ENCODE measurements at regions not wholly inside any gene's neighbourhood (a gene's known extent, or its start where the extent isn't known, plus 50 kb on each side); places are given as distances from the start of the nearest gene placed in this dataset.

DNA sequence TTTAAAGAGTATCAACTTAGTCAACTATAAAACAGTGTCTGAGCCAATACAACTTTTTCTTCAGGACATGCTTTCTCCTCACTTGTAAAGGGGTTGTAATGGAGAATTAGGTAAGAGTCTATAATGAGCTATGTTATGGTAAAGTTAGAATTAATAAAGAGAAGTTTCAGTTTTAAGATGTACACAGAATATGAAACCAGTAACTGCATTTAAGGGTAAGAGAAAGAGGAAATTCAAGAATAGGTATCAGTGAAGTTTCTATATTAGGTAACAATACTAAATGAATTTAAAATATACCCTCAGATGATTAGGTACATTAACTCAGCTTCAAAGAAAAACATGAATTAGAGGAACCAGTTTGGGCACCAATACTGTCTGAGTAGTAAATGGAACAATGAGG is 1444.3 kb upstream of the ADGRB3 start:
- TF ChIP-seq, protein P1, sequence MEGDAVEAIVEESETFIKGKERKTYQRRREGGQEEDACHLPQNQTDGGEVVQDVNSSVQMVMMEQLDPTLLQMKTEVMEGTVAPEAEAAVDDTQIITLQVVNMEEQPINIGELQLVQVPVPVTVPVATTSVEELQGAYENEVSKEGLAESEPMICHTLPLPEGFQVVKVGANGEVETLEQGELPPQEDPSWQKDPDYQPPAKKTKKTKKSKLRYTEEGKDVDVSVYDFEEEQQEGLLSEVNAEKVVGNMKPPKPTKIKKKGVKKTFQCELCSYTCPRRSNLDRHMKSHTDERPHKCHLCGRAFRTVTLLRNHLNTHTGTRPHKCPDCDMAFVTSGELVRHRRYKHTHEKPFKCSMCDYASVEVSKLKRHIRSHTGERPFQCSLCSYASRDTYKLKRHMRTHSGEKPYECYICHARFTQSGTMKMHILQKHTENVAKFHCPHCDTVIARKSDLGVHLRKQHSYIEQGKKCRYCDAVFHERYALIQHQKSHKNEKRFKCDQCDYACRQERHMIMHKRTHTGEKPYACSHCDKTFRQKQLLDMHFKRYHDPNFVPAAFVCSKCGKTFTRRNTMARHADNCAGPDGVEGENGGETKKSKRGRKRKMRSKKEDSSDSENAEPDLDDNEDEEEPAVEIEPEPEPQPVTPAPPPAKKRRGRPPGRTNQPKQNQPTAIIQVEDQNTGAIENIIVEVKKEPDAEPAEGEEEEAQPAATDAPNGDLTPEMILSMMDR (IDR thresholded peaks at IDR 0.05; ENCODE audit: borderline replicate concordance, extremely low read depth, insufficient read depth) = no peak
- no peak for FAIRE-seq
- H3K9ac ChIP-seq (ENCODE audit: low read length in 3 of 3) = no peak overlapping the region
- no peak for DNase-seq
- no peak overlapping the region for H3K27ac ChIP-seq (ENCODE audit: low read depth in 2 of 2, low read length in 2 of 2)
- H3K4me3 ChIP-seq (ENCODE audit: low read length in 3 of 3) = no peak overlapping the region
- H3K36me3 ChIP-seq (ENCODE audit: control insufficient read depth in 2 of 3, insufficient read depth in 3 of 3, low read length in 3 of 3) = no peaks in the 10 kb centered on the region
- H3K27me3 ChIP-seq (ENCODE audit: control insufficient read depth, insufficient read depth, low read length) = no peaks in the 10 kb centered on the region
- intact Hi-C loops (cut with DNase I) = no loop called here
- no peaks in the 10 kb centered on the region for H3K4me1 ChIP-seq (ENCODE audit: control insufficient read depth in 2 of 3, insufficient read depth in 2 of 3, low read depth in 1 of 3, low read length in 3 of 3)
- H3K9me3 ChIP-seq (ENCODE audit: control insufficient read depth in 2 of 3, insufficient read depth in 1 of 3, low read length in 3 of 3) = peaks cover 0 to 4% (median 0%) of the 10 kb centered on the region in 3 donors

DNA sequence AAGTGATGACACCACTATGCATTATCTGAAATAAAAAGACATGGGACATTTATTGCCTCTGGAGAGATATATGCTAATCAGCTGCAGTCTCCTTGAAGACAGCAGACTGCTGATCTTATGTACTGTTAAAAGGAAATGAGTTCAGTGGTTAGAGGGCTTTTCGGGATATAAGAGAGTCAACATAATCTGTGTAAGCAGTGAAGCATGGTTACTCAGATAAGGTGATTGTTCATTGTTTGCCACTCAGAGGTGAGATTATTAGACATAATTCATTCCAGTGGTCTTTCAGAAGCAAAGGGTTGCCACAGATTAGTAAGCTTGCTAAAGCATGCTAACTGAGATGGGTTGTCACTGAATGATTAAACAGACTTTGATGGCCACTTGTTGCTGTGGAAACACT is 1450.7 kb upstream of the ADGRB3 start:
- H3K4me1 ChIP-seq (ENCODE audit: control insufficient read depth in 2 of 3, insufficient read depth in 2 of 3, low read depth in 1 of 3, low read length in 3 of 3) = no peaks in the 10 kb centered on the region
- TF ChIP-seq, protein P1 (IDR thresholded peaks at IDR 0.05; ENCODE audit: borderline replicate concordance, extremely low read depth, insufficient read depth) = no peak
- no peaks in the 10 kb centered on the region for H3K36me3 ChIP-seq (ENCODE audit: control insufficient read depth in 2 of 3, insufficient read depth in 3 of 3, low read length in 3 of 3)
- H3K4me3 ChIP-seq (ENCODE audit: low read length in 3 of 3) = no peak overlapping the region
- intact Hi-C loops (cut with DNase I) = no loop called here
- no peak for DNase-seq
- no peaks in the 10 kb centered on the region for H3K27me3 ChIP-seq (ENCODE audit: control insufficient read depth, insufficient read depth, low read length)
- H3K9me3 ChIP-seq (ENCODE audit: control insufficient read depth in 2 of 3, insufficient read depth in 1 of 3, low read length in 3 of 3) = no peaks in the 10 kb centered on the region
- no peak for FAIRE-seq
- no peak overlapping the region for H3K27ac ChIP-seq (ENCODE audit: low read depth in 2 of 2, low read length in 2 of 2)
- H3K9ac ChIP-seq (ENCODE audit: low read length in 3 of 3) = no peak overlapping the region

DNA sequence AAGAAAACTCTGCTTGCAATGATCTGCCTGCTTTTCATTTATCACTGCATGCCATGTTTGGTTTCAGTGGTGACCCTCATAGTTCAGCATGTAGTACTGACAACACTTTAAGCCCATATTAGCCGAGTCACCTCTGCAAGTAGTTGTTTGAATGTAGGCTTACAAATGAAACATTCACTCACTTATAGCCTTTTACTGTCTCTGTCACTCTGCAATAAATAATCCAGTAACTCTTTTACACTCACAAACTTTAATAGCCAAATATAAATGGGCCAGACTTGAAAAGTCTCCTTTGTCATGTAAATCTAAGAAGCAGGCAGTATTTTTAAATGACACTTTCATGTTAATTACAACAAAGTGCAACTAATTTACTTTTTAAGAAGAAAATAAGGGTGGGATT is 1460.0 kb upstream of the ADGRB3 start:
- H3K27me3 ChIP-seq (ENCODE audit: control insufficient read depth, insufficient read depth, low read length) = no peaks in the 10 kb centered on the region
- H3K4me1 ChIP-seq (ENCODE audit: control insufficient read depth in 2 of 3, insufficient read depth in 2 of 3, low read depth in 1 of 3, low read length in 3 of 3) = no peaks in the 10 kb centered on the region
- no peak overlapping the region for H3K27ac ChIP-seq (ENCODE audit: low read depth in 2 of 2, low read length in 2 of 2)
- TF ChIP-seq, protein P1 (IDR thresholded peaks at IDR 0.05; ENCODE audit: borderline replicate concordance, extremely low read depth, insufficient read depth) = no peak
- H3K9ac ChIP-seq (ENCODE audit: low read length in 3 of 3) = no peak overlapping the region
- no peak overlapping the region for H3K4me3 ChIP-seq (ENCODE audit: low read length in 3 of 3)
- H3K36me3 ChIP-seq (ENCODE audit: control insufficient read depth in 2 of 3, insufficient read depth in 3 of 3, low read length in 3 of 3) = no peaks in the 10 kb centered on the region
- intact Hi-C loops (cut with DNase I) = no loop called here
- no peaks in the 10 kb centered on the region for H3K9me3 ChIP-seq (ENCODE audit: control insufficient read depth in 2 of 3, insufficient read depth in 1 of 3, low read length in 3 of 3)
- DNase-seq = no peak
- FAIRE-seq = no peak

DNA sequence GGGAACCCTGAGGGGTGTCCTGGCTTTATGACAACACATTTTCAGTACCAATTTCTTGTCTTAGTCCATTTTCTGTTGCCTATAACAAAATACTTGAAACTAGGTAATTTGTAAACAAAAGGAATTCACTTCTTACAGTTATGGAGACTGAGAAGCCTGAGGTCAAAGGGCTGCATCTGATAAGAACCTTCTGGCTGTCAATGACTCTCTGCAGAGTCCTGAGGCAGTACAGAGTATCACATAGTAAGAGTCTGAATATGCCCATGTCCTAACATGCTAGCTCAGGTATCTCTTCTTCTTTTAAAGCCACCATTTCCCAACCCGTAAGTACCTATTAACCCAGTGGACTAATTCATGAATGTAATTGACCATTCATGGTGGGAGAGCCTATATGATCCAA is 1458.6 kb upstream of the EYS start:
- no peaks in the 10 kb centered on the region for H3K36me3 ChIP-seq (ENCODE audit: control insufficient read depth in 2 of 3, insufficient read depth in 3 of 3, low read length in 3 of 3)
- intact Hi-C loops (cut with DNase I) = no loop called here
- no peaks in the 10 kb centered on the region for H3K27me3 ChIP-seq (ENCODE audit: control insufficient read depth, insufficient read depth, low read length)
- DNase-seq (no peak), FAIRE-seq (no peak)
- no peak overlapping the region for H3K4me3 ChIP-seq (ENCODE audit: low read length in 3 of 3)
- H3K27ac ChIP-seq (ENCODE audit: low read depth in 2 of 2, low read length in 2 of 2) = no peak overlapping the region
- H3K9ac ChIP-seq (ENCODE audit: low read length in 3 of 3) = no peak overlapping the region
- peaks cover 0 to 8% (median 0%) of the 10 kb centered on the region in 3 donors for H3K9me3 ChIP-seq (ENCODE audit: control insufficient read depth in 2 of 3, insufficient read depth in 1 of 3, low read length in 3 of 3)
- TF ChIP-seq, protein P1 (IDR thresholded peaks at IDR 0.05; ENCODE audit: borderline replicate concordance, extremely low read depth, insufficient read depth) = no peak
- H3K4me1 ChIP-seq (ENCODE audit: control insufficient read depth in 2 of 3, insufficient read depth in 2 of 3, low read depth in 1 of 3, low read length in 3 of 3) = no peaks in the 10 kb centered on the region
